ENCODE measurements at regions not wholly inside any gene's neighbourhood (a gene's known extent, or its start where the extent isn't known, plus 50 kb on each side); places are given as distances from the start of the nearest gene placed in this dataset.

GRCh38 chr13:71998223-71998622 is 131.2 kb upstream of the DACH1 start:
- TF ChIP-seq, protein P1, sequence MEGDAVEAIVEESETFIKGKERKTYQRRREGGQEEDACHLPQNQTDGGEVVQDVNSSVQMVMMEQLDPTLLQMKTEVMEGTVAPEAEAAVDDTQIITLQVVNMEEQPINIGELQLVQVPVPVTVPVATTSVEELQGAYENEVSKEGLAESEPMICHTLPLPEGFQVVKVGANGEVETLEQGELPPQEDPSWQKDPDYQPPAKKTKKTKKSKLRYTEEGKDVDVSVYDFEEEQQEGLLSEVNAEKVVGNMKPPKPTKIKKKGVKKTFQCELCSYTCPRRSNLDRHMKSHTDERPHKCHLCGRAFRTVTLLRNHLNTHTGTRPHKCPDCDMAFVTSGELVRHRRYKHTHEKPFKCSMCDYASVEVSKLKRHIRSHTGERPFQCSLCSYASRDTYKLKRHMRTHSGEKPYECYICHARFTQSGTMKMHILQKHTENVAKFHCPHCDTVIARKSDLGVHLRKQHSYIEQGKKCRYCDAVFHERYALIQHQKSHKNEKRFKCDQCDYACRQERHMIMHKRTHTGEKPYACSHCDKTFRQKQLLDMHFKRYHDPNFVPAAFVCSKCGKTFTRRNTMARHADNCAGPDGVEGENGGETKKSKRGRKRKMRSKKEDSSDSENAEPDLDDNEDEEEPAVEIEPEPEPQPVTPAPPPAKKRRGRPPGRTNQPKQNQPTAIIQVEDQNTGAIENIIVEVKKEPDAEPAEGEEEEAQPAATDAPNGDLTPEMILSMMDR (IDR thresholded peaks at IDR 0.05): no peak
- TF ChIP-seq POLR2A (IDR thresholded peaks at IDR 0.05): no peak
- TF ChIP-seq EP300 (IDR thresholded peaks at IDR 0.05): no peak

Data from ovary (tissue), 3 donors.